ENCODE measurements at regions not wholly inside any gene's neighbourhood (a gene's known extent, or its start where the extent isn't known, plus 50 kb on each side); places are given as distances from the start of the nearest gene placed in this dataset.

DNA sequence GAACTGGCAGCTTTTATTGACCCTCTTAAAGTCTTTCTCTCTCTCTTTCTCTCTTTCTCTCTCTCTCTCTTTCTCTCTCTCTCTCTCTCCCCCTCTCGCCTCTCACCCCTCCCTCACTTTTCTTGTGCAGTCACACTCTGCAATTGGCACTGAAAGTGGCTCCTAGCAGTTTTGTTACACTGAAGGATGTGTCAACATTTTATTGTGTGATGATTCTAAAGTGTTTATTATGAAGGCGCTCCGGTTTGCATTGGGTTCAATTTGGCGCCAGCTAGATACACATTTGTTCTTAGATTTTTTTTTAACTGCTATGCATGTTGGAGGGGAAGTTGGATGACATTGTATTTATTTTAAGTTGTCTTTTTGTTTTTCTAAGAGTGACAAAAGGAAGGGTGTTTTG is 64.0 kb upstream of the CHRM3 start:
- no peaks in the 10 kb centered on the region for H3K9me3 Mint-ChIP-seq
- H3K27ac Mint-ChIP-seq = no peak overlapping the region
- H3K36me3 Mint-ChIP-seq = no peaks in the 10 kb centered on the region
- no peak for DNase-seq (ENCODE audit: low spot score in 2 of 2, unreplicated experiment in 2 of 2)
- H3K27me3 Mint-ChIP-seq (ENCODE audit: low read depth) = no peaks in the 10 kb centered on the region
- no peak overlapping the region for H3K4me3 Mint-ChIP-seq
- TF ChIP-seq, protein P1, sequence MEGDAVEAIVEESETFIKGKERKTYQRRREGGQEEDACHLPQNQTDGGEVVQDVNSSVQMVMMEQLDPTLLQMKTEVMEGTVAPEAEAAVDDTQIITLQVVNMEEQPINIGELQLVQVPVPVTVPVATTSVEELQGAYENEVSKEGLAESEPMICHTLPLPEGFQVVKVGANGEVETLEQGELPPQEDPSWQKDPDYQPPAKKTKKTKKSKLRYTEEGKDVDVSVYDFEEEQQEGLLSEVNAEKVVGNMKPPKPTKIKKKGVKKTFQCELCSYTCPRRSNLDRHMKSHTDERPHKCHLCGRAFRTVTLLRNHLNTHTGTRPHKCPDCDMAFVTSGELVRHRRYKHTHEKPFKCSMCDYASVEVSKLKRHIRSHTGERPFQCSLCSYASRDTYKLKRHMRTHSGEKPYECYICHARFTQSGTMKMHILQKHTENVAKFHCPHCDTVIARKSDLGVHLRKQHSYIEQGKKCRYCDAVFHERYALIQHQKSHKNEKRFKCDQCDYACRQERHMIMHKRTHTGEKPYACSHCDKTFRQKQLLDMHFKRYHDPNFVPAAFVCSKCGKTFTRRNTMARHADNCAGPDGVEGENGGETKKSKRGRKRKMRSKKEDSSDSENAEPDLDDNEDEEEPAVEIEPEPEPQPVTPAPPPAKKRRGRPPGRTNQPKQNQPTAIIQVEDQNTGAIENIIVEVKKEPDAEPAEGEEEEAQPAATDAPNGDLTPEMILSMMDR (IDR thresholded peaks at IDR 0.05; ENCODE audit: unreplicated experiment) = no peak
- H3K4me1 Mint-ChIP-seq = no peaks in the 10 kb centered on the region

DNA sequence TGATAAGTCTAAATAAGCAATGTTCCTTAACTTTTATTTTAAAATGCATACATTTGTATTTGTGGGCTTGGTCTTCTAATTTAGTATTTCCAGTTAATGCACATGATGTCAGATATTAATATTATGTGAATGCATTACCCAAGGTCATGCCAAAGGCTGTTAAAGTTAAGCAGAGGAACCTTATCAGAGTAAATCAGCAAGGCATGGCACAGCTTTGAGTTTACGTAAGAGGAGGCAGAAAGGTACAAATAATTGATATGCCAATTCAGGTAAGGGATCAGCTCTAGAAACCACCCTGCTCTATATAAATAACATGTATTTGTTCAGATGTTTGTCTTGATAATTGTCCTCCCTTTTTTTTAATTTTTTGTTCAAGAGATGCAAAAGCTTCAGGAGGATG is 64.5 kb upstream of the CHRM3 start:
- Mint-ChIP-seq H3K4me3 (no peak overlapping the region), H3K36me3 (no peaks in the 10 kb centered on the region), H3K27me3 (ENCODE audit: low read depth) (no peaks in the 10 kb centered on the region), H3K9me3 (no peaks in the 10 kb centered on the region), H3K27ac (no peak overlapping the region), H3K4me1 (no peaks in the 10 kb centered on the region)
- DNase-seq (ENCODE audit: low spot score in 2 of 2, unreplicated experiment in 2 of 2) = no peak
- TF ChIP-seq, protein P1 (IDR thresholded peaks at IDR 0.05; ENCODE audit: unreplicated experiment) = no peak

DNA sequence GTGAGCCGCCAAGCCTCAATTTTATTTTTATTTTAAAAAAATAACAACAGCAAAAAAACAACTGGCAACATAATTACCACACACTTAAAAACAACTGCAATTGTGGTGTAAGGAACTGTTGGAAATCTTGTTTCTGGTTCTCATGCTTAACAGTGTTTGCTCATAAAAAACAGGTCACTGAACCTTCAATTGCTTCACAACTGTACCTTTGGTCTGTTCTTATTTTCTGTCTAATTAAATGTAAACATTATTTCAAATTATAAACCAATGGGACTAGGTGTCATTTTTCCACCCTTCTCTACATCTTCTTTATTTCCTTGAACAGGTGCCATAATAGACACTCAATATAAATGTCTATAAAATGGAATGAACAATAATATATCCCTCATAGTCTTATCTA is 68.4 kb upstream of the CHRM3 start:
- no peak overlapping the region for H3K27ac Mint-ChIP-seq
- H3K9me3 Mint-ChIP-seq = no peaks in the 10 kb centered on the region
- no peak overlapping the region for H3K4me3 Mint-ChIP-seq
- no peaks in the 10 kb centered on the region for H3K27me3 Mint-ChIP-seq (ENCODE audit: low read depth)
- H3K4me1 Mint-ChIP-seq = no peaks in the 10 kb centered on the region
- TF ChIP-seq, protein P1 (IDR thresholded peaks at IDR 0.05; ENCODE audit: unreplicated experiment) = no peak
- no peaks in the 10 kb centered on the region for H3K36me3 Mint-ChIP-seq
- DNase-seq (ENCODE audit: low spot score in 2 of 2, unreplicated experiment in 2 of 2) = no peak

DNA sequence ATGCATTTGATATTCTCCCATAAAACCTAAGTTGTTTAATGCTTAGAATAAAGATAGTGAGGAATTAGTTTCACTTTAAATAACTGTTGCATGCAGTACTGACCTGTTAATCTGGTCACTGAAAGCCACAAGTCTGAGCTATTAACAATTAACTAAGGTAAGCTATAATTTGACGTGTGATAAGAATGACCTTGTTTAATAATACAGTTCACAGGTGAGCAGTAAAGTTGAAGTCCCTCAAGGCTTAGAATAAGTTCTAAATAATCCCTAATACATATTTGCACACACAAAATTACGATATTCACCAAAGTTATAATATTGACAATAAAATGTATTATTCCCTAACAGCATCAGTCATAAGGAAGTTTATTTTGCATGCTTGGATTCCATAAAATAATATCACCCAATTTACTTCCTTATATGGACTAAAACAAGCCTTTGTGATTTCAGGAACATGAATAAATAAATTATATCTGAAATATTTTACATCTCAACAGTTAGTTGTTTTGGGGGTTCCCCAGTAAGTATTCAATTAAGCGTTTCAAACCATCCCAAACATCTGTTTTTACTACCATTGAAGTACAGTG is 70.6 kb upstream of the CHRM3 start:
- TF ChIP-seq, protein P1 (IDR thresholded peaks at IDR 0.05; ENCODE audit: unreplicated experiment) = no peak
- Mint-ChIP-seq H3K27me3 (ENCODE audit: low read depth) (no peaks in the 10 kb centered on the region), H3K36me3 (no peaks in the 10 kb centered on the region), H3K9me3 (no peaks in the 10 kb centered on the region), H3K4me1 (no peaks in the 10 kb centered on the region), H3K4me3 (no peak overlapping the region), H3K27ac (no peak overlapping the region)
- no peak for DNase-seq (ENCODE audit: low spot score in 2 of 2, unreplicated experiment in 2 of 2)

DNA sequence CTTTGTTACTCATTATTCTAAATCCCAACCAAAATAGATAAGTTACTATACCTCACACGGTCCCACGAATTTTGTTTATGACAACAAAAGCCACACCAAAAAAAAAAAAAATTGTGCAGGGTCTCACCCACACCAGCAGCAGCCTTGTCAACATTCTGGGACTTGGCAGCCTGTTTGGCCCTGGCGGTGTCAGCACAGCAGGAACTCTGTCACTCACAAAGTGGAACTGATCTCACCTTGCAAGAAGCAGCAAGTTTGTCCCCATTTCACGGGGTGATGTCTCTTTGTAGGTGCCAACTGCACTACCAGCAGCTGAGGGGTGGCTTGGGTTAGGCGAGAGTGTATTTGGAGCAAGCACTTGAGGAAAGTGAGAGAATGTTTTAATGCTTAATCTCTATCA is 75.0 kb upstream of the CHRM3 start:
- H3K4me1 Mint-ChIP-seq = peaks cover 21% of the 10 kb centered on the region
- TF ChIP-seq, protein P1 (IDR thresholded peaks at IDR 0.05; ENCODE audit: unreplicated experiment) = no peak
- no peak overlapping the region for H3K27ac Mint-ChIP-seq

More for the DNA sequence above, 75.0 kb upstream of the CHRM3 start:
- Mint-ChIP-seq H3K4me3 (no peak overlapping the region), H3K27me3 (ENCODE audit: low read depth) (no peaks in the 10 kb centered on the region), H3K36me3 (no peaks in the 10 kb centered on the region), H3K9me3 (no peaks in the 10 kb centered on the region)
- no peak for DNase-seq (ENCODE audit: low spot score in 2 of 2, unreplicated experiment in 2 of 2)

All from mesothelial cell of epicardium (in vitro differentiated cells).